HG03066 (cell line): ENCODE measurements at regions not wholly inside any gene's neighbourhood (a gene's known extent, or its start where the extent isn't known, plus 50 kb on each side); places are given as distances from the start of the nearest gene placed in this dataset.

Source experiments
- ATAC-seq: cut with Tn5 transposase; IDR thresholded peaks from one replicate; pipeline ENCODE4 v1.9.1; 2021; ENCODE audit warnings: low read depth; ENCODE audit not compliant: unreplicated experiment

DNA sequence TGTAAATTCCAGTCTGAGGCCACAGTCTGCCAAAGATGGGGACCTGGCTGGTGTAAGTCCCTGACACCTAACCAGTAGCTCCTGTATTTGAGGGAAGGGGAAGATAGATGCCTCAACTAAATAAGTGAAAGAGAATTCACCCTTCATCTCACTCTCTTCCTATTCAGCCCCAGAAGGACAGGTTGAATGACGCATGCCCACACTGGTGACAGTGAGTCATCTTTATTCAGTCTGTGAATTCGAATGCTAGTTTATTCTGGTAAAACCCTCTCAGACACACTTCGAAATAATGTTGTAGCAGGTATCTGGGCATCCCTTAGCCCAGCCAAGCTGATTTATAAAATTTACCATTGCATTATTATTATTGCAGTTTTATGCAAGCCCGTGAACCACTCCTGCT is 617.0 kb upstream of the PRMT6 start:
- ATAC-seq = no peak

DNA sequence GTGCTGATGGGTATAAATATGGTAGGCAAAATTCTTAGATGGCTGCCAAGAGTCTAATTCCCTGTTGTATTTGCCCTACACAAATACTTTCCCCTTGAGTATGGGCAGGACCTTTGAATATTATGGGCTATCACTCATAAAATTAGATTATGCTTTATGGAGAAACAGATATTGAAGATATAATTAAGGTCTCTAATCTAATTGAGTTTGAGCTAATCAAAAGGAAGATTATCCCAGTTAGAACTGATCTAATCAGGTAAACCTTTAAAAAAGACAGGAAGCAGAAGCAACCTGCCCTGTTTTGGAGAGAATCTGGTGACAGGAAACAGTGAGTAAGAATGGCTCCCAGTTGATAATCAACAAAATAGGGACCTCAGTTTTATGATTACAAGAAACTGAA is 609.0 kb upstream of the PRMT6 start:
- ATAC-seq = no peak

DNA sequence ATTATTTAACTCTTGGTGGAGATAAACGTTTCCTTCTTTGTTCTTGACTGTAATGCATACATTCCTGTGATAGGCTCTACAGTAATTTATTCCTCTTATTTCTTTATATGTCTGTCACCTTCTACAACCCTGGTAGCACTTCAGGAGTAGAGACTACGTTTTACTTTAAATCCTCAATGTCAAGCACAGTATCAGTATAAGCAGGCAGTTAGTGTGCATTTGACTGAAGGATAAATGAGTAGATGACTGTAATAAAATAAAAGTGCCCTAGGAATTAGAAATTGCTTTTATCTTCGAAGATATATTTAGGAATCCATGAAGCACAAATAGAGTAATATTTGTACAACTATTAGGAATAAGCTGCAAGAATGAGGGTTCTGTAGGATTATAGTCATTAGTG is 599.6 kb upstream of the PRMT6 start:
- no peak for ATAC-seq

DNA sequence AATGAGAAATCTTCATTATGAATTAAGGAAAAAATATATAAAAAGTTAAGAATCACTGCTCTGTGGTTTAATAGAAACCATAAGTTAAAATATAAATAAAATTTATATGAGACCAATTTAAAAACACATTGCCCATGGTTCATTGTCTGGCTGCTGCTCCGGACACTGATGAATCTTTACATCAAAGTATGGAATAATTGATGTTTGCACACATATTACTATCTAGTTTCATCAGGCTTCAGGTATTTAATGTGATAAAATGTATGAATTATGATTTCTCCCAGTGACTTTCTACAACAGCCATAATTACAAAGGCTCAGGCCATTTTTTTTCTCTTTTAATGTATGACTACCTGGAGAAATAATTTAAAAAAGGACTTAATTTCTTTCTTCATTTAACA is 599.1 kb upstream of the PRMT6 start:
- no peak for ATAC-seq

DNA sequence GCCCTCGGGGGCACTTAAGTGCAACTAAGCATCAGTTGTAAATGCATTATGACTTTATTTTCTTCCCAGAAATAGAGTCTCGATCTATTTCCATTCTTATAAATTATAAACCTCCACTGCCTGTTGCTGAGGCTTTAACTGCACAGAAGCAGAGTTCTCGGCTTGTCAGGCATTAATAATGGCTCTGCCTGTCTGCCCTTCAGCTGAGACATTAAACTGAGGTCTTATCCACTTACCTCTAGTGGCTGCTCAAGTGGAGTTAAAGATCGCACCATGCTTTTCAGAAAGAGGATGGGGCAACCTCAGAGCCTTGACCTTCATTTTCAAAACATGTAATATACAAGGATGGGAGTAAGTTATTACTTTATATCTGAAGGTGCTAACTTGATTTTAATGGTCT is 597.6 kb upstream of the PRMT6 start:
- no peak for ATAC-seq

DNA sequence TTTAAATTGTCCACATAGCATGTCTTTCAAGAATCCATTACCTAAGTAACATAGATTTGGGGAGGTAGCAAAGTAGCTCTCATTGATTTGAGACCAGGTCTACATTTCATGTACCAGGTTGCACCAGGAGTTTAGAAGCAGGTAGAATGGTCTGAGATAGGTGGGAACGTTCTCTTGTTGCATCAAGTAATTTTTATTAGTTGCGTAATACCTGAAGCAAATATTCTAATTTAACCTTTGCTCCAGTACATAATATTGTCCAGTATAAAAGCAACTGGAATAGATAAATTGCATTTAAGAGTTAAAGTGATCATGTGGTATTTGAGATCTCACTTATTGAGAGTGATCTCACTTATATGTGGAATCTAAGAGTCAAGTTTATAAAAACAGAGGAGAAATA is 597.1 kb upstream of the PRMT6 start:
- ATAC-seq = no peak

DNA sequence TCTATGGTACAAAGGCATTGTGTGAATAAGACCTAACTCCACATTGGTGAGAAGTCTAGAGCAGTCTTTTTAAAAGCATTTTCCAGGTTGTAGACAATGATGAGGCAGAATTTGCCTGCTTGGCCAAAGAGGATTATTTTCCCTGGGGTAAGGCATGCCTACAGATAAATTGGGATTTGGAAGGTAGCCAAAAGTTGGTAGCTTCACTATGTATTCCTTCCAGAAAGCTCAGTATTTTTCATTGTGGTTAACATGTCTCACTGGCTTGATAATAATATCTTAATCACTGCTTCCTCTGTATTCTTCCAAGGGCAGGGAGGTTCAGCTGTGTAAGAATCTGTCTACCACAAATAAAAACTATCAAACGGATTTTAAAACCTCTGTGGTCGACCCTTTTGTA is 590.8 kb upstream of the PRMT6 start:
- ATAC-seq = no peak

DNA sequence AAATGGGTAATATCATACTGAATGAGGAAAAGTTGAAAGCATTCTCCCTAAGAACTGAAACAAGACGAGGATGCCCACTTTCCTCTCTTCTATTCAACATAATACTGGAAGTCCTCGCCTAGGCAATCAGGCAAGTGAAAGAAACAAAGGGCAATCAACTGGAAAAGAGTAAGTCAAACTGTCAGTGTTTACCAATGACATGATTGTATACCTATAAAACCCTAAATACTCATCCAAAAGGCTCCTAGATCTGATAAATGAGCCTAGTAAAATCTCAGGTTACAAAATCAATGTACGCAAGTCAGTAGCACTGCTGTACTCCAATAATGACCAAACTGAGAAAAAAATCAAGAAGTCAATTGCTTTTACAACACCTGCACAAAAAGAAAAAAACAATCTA is 575.8 kb upstream of the PRMT6 start:
- no peak for ATAC-seq

DNA sequence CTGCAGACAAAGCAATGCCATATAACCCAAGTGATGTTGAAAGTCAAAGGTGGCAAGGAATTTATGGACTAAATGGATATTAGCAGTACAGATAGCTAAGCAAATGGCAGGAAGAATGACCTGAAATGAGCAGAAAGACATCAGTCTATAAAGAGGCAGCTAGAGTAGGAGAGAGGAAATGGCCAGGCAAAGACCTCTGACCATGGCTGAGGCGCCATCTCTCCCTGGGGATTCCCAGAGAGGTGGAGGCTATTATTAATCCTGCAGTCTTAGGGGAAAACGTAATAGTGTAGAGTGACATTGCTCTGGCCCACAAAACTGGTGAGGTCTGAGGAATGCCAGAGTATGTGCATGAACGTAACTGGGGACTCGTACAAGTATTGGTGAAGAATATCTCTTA is 563.6 kb upstream of the PRMT6 start:
- no peak for ATAC-seq

DNA sequence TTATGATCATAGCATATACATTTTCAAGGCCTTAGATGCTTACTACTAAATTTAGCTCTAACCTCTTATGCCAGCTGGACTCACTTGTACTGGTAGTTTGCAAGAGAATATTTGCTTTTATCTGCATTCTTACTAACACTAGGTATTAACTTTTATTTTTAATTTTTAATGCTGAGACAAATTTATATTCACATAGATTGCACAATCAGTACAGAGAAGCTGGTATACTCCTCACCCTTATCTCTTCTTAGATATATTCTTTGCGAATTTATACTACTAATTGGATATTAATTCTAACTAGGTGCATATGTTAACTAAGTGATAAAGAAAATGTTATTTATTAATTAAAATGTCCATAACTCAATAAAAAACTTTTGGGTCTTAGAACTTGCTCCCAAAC is 561.8 kb upstream of the PRMT6 start:
- no peak for ATAC-seq

DNA sequence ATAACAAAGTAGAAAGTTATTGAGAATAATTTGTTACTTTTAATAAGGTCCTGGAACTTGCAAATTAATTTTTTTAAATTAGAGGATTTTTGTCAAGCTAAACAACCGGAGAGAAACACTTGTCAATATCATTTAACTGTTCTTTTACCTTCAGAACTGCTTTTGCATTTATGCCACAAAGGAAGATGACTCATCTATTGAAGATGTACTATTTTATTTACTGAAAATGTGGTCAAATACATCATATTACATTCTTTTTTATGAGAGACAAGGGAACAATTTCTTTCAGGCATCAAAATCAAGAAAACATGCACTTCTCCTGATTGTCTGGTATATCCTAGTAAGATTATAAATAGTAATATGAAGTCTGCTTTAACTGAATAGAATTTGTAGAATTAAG is 558.2 kb upstream of the PRMT6 start:
- ATAC-seq = no peak

DNA sequence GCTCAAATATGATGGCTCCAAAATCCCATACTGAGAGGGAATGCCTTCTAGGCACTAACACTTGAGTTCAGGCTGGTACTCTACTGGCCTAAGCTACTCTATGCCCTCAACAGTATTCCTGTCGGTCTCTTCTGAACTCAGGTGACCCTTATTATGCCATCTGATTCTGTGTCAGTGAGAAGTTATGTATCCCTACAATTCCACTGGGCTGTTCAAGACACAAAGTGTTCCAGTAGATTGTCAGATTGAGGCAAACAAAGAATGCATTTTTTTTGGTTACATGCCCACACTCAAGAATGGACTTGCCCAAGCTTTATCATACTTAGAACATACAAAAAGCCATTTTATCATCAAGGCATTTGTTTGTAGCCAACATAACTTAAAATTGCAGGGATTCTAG is 553.8 kb upstream of the PRMT6 start:
- ATAC-seq = no peak

DNA sequence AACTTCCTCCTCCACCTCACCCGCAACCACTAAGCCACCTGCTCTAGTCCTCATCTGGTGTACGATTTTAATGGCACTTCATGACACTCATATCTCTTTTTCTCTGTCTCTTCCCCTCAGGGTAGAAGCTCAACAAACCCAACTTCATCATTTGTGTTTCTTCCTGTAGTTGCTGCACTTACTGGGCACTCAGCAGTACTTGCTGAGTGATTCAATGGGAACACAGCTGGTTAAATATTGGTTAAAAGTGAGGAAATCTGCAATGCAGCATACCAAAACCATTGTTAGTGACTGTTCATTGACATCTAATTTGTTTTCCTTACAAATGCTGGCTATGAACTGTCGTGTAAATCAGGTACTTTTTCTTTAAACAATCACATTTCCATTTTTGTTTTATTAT is 541.1 kb upstream of the PRMT6 start:
- ATAC-seq = no peak

DNA sequence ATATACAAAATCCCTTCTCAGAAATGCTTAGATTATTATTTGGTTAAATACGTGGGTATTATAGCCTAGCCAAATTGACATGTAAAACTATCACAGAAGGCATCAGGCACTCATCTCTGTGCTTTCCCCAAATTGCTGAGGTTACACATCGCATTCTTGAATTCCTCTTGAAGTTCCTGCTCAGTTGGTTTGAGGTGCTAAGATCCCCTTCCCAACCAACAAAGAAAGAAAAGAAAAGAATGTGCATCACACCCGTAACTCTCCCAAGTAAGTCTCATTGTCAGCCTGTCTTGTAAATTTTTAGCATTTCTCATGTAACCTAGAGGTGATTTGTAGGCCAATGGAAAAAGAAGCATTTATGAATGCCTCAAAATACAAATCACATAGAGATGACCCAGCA is 539.2 kb upstream of the PRMT6 start:
- ATAC-seq = no peak

DNA sequence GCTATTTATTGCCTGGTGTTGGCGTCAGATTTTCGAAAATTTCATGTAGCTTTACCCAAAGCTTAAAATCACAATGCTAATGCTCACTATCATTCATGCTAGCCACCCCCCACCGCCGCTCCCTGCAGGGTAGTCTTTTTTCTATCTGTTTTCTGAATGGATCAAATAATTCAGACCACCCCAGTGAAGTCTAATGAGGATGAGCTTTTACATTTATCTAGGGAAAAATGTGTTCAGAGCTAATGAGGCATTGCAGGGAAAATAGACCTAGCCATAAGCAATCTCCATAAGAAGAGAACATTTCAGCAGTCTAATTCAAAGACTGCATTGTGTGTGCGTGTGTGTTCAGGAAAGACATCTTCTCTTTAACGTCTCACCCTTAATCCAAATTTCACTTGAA is 533.0 kb upstream of the PRMT6 start:
- ATAC-seq = no peak

DNA sequence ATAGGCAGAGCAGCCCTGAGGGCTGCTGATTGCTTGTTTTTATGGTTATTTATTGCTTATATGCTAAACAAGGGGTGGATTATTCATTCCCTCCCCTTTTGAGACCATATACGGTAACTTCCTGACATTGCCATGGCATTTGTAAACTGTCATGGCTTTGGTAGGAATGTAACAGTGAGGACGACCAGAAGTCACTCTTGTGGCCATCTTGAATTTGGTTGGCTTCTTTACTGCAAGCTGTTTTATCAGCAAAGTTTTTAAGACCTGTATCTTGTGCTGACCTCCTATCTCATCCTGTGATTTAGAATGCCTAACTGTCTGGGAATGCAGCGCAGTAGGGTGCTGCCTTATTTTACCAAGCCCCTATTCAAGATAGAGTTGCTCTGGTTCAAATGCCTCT is 531.8 kb upstream of the PRMT6 start:
- no peak for ATAC-seq

DNA sequence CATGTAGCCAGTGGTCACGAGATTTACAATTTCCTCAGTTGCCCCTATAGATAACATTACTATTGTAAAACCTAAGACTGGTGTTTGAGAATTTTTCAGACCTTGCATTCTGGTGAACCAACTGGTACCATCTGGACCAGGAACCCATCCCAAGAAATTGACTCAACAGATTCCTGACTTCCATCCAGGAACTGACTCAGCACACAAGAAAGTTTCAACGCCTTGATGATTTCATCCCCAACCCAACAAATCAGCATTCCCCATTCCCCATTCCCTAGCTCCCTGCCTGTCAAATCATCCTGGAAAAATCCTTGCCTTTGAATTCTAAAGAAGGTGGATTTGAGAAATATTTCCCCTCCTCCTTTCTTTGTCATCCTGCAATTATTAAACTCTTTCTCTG is 529.8 kb upstream of the PRMT6 start:
- ATAC-seq = no peak

DNA sequence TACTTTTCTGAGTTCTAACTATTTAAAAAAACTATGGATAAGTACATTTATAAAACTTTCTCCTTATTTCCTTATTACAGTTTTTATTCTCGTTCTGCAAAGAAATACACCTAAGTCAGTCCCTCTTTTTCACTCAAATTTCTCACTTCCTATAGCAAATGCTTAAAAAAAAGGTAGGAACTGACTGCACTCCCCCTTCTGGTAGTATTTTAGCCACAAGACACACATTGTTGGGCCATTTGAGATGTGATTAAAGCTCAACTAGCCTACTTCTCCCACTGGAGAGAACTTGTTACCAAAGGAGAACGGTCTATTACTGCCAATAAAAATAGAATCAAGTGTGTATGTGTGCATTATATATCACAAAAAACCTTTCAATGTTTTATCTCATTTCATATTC is 521.9 kb upstream of the PRMT6 start:
- ATAC-seq = no peak

DNA sequence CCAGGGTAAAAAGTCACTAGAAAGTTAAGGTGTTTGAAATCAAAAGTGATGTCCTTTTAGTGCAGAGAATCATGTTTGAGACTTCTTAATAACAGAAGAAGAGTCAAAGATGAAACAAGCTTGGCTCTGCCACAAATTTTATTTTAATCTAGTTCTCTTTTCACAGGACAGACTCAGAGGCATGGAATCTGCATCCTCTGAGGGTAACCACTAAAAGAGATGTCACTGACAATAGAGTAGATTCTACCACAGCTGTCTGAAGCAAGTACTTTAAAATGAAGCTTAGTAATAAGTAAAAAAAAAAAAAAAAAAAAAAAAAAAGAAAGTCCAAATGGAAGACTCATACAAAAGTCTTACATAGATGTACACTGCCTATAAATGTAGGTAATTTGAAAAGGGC is 519.7 kb upstream of the PRMT6 start:
- ATAC-seq = no peak

DNA sequence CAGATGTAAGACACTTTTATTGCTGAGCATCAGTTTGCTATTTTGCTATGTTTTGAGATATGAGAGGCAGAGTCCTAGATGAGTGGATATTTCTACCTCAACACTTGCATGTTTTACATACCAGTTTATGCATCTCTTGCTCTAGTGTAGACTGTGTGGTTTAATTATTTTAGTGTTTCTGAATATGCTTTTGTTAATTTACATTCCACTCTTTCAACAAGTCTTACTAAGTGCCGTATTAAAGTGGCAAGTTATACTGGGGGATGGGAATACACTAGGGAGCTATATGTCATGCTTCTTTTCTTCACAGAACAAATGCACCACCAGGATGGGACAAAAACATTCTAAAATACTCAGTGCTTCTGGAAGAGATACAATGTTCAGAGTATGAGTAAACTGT is 507.7 kb upstream of the PRMT6 start:
- no peak for ATAC-seq

DNA sequence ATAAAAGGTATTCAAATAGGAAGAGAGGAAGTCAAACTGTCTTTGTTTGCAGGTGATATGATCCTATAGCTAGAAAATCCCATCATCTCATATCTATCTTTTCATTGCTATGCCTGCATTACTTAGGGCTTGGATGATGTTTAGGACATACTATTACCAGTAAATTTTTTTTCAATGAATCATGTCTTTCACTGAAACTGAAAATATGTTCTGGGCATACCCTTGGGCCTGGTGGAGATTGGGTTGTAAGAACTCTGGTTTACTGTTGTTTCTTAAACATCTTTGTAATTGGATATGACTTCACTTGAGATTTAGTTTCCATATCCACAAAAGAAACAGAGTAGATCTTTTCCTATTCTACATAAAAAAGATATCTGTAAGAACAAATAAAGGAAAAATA is 502.2 kb upstream of the PRMT6 start:
- no peak for ATAC-seq

DNA sequence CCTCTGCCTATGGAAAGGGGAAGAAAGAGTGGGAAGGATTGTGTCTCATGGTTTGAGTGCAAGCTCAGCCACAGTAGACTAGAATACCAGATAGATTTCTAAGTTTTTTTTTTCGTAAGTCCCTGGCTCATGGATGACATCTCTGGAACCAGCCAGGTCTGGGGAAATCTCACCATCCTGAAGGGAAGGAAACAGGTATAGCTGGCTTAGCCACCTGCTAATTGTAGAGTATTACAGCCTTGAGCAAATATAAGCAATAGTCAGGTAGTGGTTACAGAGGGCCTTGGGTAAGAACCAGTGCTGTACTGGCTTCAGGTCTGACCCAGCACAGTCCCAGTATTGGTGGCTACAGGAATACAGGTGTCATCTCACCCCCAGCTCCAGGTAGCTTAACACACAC is 500.9 kb upstream of the PRMT6 start:
- no peak for ATAC-seq

DNA sequence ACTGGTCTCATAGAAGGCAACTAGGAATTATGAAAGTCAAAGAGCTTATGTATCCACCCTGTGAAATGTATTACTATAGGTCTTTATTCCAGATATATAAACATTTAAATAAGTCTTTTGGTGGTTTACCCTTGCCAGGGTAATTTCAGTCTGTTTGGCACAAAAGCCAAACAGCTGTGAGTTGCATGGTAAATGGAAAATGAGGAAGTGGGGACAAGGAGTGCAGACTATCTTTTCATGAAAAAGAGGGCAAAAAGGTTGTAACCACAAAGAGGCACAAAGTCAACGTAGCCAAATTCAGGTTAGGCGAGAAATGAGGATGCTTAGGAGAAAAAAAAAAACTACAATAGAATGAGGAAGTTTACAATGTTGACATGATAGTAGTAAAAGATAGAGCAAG is 492.3 kb upstream of the PRMT6 start:
- ATAC-seq = no peak
